Fibroblast of gingiva (primary cell): ENCODE measurements at regions not wholly inside any gene's neighbourhood (a gene's known extent, or its start where the extent isn't known, plus 50 kb on each side); places are given as distances from the start of the nearest gene placed in this dataset.
"Not testable (repeated sequence)": the region's sequence is repeated elsewhere in the genome, so short reads cannot be mapped to it uniquely, and the experiment has no call there.

Experiments used
- DNase-seq: peaks from one replicate; pipeline ENCODE4 v3.0.0-alpha.2; 2011; ENCODE audit warnings: low read depth

DNA sequence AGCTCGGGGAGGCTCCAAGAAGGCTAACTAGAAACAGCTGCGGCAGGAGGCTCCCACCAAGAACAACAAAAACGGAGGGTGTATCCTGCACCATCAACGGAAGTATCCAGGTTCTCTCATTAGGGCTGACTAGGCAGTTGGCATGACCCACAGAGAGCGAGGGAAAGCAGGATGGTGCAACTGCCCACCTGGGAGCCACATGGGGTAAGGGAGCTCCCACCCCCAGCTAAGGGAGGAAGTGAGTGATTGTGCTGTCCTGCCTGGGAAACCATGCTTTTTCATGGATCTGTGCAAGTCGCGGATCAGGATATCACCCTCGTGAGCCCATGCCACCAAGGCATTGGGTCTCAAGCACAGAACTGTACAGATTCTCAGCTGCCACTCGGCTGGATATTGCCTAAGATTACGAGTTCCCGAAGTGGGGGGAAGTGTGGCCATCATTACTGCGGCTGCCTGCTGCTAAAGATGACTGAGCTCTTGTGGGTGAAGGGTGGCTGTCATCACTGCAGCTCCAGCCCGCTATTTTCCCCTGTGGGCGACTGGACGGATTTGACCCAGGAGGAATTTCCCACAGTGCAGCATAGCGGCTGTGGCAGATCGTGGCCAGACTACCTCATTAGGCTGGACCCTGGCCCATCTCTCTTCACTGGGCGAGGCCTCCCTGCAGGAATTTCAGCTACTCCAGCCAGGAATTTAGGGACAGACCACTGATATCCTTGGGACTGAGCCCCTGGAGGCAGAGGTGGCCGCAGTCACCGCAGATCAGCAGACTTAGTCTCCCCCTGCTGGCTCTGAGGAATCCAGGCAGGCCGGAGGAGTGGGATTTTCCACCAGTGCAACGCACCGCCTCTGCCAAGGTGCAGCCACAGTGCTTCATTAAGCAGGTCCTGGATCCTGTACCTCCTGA is 515.7 kb downstream of the FRK start:
- DNase-seq = no peak

GRCh38 chr6:115540077-115540869 is 520.4 kb downstream of the FRK start:
- DNase-seq = no peak

- no peak for DNase-seq
These were observed 521.2 kb downstream of the FRK start for GRCh38 chr6:115539531-115539930.

- DNase-seq = no peak
These were observed 535.9 kb downstream of the FRK start for GRCh38 chr6:115524821-115525220.

DNA sequence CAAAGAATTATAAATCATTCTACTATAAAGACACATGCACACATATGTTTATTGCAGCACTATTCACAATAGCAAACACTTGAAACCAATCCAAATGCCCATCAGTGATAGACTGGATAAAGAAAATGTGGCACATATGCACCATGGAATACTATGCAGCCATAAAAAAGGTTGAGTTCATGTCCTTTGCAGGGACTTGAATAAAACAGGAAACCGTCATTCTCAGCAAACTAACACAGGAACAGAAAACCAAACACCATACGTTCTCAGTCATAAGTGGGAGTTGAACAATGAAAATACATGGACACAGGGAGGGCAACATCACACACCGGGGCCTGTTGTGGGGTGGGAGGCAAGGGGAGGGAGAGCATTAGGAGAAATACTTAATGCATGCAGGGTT is 538.9 kb downstream of the FRK start:
- not testable (repeated sequence) for DNase-seq

GRCh38 chr6:115514656-115515055 is 546.0 kb downstream of the FRK start:
- peak; percentile 1 for DNase-seq

GRCh38 chr6:115512923-115513322 is 547.8 kb downstream of the FRK start:
- no peak for DNase-seq

DNA sequence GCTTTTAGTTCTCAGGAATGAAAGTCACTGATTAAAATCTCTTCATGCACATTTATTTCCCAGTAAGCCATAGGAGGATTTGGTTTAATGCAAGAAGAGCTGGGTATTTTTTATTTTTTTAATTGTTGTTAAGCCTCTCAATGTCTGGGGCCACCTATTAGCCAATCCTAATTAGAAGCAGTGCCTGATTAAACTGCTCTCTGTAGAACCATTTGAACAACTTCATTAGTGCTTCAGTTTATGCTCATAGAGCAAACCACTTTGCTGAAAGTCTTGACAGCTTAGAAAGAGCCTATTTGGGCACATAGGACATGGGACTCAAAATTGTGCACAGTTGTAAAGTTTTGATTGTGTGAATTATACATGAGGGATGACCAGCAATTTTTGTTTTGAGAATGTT is 548.9 kb downstream of the FRK start:
- DNase-seq = no peak

GRCh38 chr6:115502432-115502831 is 558.3 kb downstream of the FRK start:
- DNase-seq = not testable (repeated sequence)

GRCh38 chr6:115495184-115495583 is 565.5 kb downstream of the FRK start:
- DNase-seq = no peak

DNA sequence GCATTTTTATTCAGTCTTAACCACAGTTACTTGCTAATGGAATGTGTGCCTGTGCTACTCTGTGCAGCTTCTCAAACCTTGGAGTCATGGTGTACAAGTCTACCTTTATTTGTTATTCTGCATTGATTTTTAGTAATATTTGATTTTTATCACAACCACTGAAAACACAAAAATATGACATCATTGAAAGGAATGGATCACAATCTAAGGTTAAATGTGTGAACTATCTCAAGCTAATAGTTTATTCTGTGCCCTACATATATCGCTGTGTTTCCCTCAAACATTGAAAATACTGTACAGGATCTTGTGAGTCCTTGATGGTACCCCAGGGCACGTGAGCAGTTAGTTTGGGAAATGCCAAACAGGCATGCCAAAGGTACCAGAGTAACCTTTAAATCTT is 573.4 kb downstream of the FRK start:
- DNase-seq = no peak

DNA sequence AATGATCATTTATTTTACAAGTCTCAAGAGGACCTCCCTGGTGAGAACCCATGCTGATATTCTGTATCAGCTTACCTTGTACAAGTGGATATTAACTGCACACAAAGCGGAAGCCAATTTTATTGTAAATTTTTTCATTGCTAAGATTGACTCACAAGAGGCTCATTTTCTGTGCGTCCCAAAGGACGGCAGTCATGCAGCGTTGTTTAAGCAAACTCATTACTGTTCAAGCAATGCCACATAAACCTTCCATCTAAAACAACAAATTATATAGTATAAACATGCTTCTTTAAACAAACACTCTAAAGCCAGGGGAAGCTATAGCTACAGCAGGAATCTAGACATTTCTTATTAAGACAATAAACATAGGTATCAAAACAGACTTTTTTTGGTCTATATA is 575.3 kb downstream of the FRK start:
- no peak for DNase-seq

GRCh38 chr6:115480543-115480942 is 580.1 kb downstream of the FRK start:
- not testable (repeated sequence) for DNase-seq

GRCh38 chr6:115474443-115475041 is 586.1 kb downstream of the FRK start:
- DNase-seq = no peak

DNA sequence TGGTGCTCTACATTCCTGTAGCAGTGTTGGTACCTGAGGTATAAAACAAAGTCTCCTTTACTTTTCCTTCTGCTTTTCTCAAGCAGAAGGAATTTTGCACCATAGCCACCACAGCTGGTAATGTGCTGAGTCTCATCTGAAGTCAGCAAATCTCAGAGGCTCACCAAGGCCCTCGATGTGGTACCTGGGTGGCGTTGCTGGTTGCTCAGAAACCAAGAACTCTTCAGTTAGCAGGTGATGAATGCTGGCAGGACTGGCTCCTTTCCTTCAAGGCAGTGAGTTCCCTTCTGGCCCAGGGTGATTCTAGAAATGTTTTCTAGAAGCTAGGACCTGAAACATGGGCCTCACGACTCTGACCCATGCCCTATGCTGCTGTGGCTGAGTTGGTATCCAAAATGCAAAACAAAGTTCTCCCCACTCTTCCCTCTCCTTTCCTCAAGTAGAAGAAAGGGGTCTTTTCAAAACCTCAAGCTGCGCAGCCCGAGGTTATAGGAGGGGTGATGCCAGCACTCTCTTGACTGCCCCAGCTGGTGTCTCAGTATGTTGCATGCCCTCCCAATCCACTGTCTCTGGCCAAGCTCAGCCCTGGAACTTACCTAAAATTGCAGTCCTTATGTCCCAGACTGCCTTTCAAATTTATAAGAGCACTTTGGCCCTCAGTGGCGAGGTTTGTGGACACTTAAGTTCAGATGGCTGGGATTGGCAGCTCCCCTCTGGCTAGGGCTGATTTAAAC is 592.3 kb downstream of the FRK start:
- no peak for DNase-seq

DNA sequence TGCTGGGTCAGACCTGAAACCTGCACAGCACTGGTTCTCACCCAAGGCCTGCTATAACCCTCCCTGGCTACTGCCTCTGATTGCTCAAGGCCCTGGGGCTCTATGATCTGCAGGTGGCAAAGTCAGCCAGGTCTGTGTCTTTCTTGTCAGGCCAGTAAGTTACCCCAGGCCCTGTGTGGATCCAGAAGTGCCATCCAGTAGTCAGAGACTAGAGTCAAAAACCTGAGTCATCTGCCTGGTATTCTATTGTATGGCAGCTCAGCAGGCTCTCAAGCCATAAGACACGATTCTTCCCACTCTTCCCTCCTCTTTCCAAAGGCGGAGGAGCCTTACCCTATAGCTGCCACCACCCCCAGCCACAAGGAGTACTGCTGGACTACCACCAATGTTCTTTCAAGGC is 593.0 kb downstream of the FRK start:
- no peak for DNase-seq

DNA sequence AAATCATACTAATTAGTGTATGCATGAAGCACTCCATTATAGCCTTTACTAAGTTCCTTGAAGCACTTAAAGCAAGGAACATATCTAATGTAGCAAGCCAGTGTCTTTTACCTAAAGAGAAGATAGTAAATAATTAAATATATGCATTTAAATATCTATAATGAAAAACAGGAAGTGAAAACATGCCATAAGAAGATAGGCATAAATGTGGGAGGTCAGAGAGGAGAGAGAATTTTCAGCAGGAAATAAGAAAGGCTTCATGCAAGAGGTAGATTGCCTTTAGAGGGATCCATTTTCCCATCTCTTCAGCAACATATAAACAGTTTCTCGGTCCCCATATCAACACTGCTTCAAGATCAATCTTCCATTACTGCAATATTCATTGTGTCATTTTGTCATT is 599.8 kb downstream of the FRK start:
- no peak for DNase-seq

- no peak for DNase-seq
These were observed 603.8 kb downstream of the FRK start for GRCh38 chr6:115456848-115457247.

DNA sequence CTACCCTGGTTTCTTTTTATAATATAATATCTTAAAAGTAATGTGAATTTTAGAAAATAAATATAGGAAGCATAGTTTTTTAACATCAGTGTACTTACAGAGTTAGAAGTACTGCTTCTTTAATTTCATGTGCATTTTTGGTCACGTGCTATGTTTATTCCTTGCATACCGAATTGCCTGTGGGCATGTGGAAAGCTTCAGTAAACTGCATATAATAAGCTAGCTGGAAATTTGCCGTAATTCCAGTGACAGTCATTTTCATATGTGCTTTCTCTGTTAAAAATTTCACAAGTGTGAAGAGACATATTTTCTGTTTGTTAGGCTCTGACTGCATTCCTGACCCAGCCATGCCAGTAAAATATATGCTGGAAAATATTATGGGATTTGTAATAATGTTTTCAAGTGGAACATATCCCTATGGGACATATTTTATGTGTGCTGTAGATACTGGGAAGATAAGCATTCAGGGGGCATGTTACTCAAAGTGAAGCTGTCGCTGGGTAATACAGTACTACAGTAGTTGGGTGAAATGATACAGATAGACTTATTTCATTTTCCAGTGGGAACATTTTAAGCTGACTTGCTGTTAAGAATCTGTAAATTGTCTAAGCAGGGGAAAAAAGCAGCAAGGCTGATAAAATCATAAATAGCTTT is 616.7 kb downstream of the FRK start:
- no peak for DNase-seq

DNA sequence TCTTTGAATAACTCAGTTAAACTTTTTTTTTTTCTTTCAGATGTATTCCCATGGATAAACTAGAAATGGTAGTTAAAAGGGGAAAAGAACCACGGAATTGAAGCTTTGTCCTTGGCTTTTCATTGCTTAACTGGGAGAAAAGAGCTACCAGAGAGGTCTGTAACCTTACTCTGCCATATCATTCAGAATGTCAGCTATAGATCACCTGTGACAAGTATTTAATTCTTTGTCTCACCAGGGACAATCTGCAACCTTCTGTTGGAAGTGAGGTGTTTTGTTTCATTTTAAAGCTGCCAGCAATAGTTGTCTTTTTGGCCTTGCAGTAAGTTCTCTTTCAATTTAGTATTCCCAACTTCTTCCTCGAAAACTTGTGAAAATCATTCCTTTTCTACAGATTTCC is 618.4 kb downstream of the FRK start:
- DNase-seq = no peak

DNA sequence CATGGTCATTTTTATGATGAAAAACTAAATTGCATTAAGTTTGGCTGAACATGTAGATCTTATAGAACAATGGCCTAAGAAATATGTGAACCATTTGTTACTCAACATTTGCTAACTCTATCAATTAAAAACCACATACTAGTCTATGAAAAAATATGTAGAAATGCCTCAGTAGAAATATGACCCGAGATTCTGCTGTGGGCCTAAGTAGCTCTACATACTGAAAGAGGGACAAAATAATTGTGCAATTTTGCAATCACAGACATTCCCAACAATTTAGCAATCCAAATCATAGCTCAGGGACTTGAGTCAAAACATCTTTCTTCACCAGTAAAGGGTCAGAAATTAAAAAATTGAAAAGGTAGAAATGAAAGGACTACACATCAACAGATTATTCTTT is 619.0 kb downstream of the FRK start:
- peak; percentile 2 for DNase-seq

- DNase-seq = no peak
These were observed 645.3 kb downstream of the FRK start for GRCh38 chr6:115415378-115415777.
